GM18499 (cell line): ENCODE measurements at regions not wholly inside any gene's neighbourhood (a gene's known extent, or its start where the extent isn't known, plus 50 kb on each side); places are given as distances from the start of the nearest gene placed in this dataset.
A peak's percentile ranks its signal among the peaks of the same experiment; 100 is the strongest.
"Not testable (repeated sequence)": the region's sequence is repeated elsewhere in the genome, so short reads cannot be mapped to it uniquely, and the experiment has no call there.

ENCODE experiments used
- ATAC-seq: cut with Tn5 transposase; IDR thresholded peaks from one replicate; pipeline ENCODE4 v1.9.1; 2021; ENCODE audit warnings: moderate number of reproducible peaks; ENCODE audit not compliant: insufficient read depth, unreplicated experiment

DNA sequence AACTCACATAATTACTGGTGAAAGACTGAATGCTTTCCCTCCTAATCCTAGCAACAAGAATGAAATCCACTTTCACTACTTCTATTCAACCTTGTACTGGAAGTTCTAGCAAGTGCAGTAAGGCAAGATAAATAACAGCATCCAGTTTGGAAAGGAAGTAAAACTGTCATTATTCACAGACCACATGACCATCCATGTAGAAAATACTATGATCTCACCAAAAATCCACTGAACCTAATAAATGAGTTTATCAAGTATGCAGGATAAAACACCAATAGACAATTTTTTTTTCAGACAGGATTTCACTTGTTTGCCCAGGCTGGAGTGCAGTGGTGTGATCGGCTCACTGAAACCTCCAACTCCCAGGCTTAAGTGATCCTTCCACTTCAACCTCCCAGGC is 117.7 kb downstream of the TMEM167A start:
- ATAC-seq, result no peak

DNA sequence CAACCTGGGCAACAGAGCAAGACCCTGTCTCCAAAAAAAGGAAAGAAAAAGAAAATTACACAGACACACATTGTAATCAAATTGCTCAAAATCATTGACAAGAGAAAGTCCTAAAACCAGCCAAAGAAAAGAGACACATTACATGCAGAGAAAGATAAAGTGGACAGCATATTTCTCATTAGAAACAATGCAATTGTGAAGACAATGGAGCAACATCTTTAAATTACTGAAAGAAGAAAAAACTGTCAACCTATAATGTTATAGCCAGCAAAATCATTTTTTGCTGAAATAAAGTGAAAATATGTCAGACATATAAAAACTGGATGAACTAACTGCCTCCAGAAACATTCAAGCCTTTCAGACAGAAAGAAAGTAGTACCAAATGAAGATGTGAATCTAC is 120.6 kb downstream of the TMEM167A start:
- no peak for ATAC-seq

DNA sequence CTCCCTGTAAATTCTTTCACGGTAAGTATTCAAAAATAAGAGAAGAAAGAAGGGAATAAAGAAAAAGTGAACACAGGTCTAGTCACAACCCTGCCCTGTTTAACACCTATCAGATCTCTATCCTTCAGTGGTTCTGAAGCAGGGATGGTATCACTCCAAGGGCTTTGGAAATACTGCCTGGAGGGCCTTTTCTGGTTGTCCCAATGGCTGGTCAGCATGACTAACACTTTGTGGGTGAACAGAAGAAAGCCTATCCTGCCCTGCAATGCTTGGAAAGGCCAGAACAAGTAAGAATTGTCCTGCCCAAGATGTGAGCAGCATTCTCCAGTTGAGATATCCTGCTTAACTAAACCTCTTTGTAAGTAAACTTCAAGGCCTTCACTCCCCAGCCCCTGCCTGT is 124.9 kb downstream of the TMEM167A start:
- no peak for ATAC-seq

DNA sequence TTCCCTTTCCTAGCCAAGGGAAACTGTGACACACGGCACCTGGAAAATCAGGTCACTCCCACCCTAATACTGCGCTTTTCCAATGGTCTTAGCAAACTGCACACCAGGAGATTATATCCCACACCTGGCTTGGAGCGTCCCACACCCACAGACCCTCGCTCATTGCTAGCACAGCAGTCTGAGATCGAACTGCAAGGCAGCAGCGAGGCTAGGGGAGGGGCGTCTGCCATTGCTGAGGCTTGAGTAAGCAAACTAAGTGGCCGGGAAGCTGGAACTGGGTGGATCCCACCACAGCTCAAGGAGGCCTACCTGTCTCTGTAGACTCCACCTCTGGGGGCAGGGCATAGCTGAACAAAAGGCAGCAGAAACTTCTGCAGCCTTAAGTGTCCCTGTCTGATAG is 132.9 kb downstream of the TMEM167A start:
- ATAC-seq, result not testable (repeated sequence)

DNA sequence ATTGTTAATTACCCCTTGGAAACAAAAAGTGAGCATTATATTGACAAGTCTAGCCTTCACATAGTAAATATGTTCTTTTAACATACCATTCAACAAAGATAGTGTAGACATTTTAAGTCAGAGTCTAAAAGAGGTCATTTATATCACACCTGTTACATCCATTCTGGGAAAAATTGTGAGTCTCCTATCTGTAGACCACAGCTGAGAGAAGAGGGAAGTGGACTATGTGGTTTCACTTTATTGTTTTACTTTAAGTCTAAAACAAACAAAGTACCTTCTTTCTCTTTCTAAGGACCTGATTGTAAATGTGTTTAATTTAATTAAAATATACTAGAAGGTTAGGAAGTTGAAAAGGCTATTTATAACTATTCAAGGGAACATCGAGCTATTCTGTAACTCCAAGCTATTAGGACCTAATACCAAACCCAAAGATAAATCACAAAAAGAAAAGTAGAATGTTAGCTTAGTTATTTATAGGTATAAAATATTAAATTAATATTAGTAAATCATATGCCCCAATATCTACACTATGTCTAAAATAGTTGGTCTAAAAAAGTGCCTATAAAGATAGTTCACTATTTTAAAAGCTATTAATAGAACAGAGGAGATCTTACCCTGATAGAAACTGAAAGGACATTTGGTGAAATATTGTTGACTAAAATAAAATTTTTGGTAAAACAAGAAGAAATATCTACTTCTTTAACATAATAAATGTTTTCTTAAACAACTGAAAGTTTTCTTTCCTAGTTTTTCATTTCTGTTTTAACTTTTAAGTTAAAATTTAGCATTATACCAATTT is 134.9 kb downstream of the TMEM167A start:
- ATAC-seq, result no peak

DNA sequence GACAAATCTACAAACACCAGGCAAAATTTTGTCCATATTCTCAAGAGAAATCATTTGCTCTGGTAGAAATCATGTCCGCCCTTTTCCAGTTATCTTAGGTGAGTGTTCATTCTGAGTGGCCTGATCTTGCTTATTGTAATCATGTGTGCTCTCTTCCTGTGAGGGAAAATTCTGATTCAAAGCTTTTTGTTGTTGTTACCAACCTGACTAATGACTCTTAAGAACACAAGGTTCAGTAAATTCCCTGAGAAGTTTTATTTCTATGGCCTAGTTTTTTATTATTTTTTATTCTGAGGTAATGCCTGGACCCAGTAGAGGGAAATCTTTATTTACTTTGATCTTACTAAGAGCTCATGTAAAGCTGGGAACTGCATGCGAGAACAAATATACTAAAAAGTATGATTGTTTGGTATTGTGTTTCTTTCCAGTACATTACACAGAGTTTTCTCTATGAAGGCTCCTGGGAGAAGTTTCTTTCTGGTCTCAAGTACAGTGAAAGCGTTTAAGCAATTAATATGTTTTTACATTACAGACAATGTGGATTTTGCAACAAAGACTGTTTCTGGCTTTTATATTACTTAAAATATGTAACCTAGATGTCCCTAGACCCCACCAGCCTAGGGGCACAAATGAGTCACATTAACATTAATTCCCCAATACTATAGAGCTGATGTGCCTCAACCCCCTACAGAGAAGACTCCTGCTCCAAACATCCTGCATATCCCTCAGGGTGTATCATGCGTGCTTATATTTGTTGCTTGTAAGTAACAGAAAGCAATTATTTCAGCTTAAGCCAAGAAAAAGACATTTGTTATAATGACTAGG is 138.1 kb downstream of the TMEM167A start:
- no peak for ATAC-seq

DNA sequence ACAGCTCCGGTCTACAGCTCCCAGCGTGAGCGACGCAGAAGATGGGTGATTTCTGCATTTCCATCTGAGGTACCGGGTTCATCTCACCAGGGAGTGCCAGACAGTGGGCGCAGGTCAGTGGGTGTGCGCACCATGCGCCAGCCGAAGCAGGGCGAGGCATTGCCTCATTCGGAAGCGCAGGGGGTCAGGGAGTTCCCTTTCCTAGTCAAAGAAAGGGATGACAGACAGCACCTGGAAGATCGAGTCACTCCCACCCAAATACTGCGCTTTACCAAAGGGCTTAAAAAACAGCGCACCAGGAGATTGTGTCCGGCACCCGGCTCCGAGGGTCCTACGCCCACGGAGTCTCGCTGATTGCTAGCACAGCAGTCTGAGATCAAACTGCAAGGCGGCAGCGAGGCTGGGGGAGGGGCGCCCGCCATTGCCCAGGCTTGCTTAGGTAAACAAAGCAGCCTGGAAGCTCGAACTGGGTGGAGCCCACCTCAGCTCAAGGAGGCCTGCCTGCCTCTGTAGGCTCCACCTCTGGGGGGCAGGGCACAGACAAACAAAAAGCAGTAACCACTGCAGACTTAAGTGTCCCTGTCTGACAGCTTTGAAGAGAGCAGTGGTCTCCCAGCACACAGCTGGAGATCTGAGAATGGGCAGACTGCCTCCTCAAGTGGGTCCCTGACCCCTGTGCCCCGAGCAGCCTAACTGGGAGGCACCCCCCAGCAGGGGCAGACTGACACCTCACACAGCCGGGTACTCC is 144.5 kb downstream of the TMEM167A start:
- not testable (repeated sequence) for ATAC-seq

DNA sequence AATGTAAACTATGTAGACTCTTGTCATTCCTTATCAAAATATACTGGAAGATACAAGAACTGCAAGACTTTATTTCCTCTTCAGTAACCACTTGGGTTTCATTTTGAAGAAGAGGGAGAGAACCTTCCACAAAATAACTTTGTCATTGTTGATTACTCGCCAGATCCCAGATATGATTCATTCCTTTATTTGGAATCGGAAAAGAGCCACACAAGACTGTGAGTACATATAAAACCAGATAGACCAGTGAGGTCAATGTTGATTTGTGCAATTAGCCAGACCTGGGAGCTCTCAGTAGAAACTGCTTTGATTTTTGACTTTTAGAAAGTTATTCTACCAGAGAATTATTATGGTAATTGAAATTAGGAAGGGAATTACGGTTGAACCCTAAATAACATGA is 146.1 kb downstream of the TMEM167A start:
- no peak for ATAC-seq

DNA sequence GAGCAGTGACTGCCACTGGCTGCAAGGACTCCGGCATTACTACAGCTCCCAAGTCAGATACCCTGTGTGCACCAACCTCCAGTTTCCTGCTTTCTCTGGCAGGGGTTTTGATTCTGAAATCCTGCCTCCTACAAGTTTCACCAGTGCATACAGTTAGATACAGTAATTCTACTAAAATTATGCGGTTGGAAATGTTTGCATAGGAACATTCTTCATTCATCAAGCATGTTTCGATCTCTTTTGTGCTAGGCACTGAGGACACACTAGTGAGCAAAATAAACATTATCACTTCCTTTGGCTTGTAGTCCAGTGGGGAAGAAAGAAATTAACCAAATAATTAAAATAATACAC is 152.2 kb downstream of the TMEM167A start:
- no peak for ATAC-seq

DNA sequence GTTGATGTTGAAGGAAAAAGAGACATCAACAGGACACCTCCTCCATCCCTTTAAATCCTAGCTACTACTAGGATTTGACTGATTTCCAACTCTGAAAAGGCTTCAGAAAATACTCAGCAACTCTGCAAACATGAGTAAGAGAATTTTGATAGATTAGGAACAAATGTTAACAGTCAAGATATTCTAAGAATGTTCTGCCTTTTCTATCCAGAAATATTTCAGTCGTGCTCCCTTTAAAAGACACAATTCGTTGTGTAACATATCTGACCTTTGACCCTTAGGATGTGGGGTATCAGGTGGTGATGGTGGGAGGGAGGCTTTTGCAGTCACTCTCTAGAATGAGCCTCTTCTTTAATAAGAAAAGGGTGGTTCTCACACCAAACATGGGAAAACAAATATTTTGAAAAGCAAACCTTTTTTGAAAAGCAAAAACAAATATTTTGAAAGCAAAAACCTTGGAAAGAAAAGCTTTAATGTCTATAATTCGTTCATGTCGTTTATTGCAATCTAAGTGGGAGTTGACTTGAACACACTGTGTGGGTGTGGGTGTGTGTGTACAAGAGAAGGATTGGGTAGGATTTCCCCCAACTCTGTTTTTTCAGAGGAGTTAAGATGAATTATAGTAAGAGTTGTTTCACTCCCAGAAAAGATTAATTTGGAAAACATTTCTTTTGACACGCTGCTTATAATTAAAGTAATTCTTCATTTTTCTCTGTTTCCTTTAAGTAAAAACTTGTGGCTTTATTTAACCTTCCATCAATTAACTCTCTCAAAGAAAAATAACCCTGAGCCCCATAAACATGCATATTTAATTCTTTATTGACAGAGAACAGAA is 152.8 kb downstream of the TMEM167A start:
- ATAC-seq, result no peak

DNA sequence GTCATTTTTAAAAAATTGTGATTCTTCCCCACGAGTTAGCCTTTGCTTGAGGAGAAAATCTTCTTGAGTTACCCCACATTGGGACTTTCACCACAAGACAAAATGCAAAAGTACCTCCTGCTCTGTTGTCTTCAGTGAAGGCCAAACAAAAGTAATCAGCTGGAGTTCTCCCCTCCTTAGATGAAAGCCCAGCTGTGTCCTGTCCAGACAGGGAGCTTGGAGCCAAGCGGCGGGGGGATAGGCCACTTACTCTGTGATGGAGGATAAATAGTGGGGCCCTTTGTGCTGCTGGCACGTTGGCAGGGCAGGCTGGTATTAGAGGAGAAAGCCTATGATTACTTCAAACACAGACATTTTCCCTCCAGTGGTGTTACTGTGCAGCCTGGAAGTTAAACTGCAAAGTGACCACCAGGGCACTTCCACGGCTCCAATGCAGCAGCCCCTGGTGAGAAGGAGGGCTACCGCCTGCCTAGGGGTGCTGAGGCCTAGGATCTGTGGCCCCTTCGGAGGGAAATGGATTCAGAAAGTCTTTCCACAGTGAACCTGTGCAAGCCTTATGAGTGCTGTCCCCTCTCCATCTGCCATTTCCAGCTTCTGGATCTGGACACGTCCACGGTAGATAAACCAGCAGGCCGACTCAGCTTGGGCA is 155.0 kb downstream of the TMEM167A start:
- ATAC-seq, result no peak

DNA sequence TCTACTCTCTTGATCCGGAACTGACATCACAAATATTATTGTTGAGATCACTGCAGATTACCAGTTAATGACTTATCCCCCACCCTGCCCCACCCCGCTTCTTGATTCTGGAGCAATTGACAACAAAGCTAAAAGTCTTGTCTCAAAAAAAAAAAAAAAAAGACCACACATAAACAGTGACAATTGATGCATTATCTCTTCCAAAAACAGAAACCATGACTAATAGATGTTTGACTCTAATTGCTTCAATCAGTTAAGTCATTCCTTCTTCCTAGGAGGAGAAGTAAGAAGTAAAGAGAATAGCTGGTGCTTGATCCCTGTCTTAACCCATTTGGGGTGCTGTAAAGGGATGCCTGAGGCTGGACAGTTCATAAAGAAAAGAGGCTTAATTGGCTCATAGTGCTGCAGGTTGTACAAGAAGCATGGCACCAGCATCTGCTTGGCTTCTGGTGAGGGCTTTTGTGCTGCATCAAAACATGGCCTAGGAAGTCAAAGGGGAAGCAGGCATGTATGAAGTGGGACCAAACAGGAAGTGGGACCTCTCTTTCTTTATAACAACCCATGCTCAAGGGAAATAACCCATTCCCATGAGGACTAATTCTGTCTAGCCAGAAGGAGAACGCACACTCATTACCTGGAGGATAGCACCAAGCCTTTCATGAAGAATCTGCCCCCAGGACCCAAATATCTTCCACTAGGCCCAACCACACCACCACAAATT is 158.7 kb downstream of the TMEM167A start:
- no peak for ATAC-seq

DNA sequence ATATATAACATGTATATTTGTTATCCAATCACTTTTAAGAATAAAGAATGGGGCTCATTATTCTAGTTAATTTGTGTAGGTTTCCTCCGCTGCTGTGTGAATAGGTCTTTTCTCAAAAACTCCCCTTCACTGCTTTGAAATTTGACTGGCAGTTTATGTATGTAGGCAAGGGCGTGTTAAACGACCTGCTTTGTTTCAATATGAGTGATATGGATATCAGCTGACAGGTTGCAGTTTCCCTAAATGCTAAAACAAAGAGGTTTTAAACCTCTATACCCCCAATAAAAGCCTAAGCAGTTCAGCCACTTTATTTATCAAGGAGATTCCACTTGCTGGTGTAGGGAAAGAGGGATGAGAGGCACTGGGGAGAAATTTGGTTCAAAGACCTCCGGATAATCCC is 159.6 kb downstream of the TMEM167A start:
- ATAC-seq, result peak; percentile 74

DNA sequence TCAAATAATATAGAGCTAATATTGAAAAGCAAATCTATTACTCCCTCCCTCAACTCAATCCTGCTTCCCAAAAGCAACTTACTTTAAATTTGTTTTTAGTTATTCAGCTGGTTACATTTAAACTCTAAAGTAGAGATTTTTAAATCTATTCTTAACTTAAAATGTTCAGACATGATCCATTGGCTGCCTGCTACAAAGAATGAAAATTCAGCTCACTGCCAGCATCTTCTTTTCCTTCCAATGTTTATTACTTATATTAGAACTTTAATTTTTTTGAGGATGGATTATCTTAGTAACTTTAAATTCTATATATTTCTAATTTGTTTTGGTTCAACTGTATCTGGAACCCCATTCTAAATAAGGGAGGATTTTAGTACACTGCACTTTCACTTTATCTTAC is 163.2 kb downstream of the TMEM167A start:
- ATAC-seq, result no peak

DNA sequence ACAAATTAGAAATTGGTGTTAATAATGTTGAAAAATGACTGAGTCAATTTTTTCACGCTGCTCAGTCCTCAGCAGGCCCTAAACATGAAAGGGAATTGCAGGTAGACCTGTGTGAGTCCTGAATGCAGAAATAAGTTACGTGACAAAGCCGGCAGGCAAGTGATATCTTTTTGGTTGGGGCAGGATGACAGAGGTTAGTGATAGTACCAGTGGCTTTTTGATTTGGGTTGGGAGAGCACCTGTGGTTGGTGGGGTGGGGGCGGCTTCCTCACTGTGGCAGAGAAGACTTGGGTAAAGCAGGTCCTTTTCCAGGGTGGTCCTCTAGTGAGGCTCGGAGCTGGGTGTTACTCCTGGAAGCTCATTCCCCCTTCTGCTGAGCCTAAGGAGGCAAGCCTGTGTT is 164.7 kb downstream of the TMEM167A start:
- ATAC-seq, result no peak

DNA sequence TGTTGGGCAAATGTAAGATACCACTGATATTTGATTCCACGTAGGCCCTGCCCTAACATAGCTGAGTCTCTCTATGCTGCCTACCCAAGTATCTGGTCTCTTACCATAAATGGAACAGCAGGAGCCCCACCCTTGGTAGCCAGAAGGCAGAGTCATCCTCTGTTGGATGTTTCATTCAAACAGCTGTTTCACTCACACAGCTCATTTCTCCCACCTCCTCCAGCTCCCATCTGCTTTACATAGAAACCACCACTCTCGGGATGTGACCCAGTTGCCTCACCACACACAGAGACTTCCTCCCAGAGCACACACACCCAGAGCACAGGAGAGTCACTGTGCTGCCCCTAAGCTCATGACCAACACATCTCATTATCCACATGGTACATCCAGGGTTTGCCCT is 165.3 kb downstream of the TMEM167A start:
- no peak for ATAC-seq

DNA sequence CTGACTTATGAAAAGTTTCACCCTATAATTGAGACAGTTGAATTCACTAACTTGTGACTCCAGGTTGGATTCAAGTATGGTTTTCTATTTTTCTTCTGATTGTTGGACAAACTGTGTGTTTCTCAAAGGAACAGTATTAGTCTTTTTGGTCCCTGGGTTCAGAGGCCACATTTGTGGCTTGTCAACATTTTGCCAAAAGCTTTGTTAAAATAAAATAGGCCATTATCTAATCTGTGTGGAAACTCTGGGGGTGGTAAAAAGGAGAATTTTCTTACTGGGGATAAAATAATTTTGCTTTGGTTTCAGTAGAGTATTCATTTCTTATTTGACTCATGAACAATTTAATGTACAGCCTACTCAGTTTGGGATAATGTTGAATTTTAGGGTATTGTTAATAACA is 166.3 kb downstream of the TMEM167A start:
- ATAC-seq, result no peak

DNA sequence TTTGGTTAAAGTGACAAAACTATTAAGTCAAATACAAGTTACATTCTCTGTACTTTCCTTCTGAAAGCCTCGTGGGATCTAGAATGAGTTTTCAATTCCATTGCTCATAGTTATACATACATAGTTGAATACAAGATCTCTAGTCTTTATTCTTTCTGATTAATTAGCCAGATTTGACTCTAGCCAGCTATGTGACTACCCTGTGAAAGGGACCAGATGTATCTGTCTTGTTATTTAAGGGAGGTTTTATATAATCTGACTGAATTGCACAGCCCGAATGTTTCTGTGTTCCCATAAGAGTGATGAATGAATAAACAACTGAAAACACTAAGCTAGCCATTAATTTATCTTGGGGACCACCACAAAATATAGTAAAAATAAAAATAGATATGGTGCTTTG is 166.7 kb downstream of the TMEM167A start:
- ATAC-seq, result no peak

DNA sequence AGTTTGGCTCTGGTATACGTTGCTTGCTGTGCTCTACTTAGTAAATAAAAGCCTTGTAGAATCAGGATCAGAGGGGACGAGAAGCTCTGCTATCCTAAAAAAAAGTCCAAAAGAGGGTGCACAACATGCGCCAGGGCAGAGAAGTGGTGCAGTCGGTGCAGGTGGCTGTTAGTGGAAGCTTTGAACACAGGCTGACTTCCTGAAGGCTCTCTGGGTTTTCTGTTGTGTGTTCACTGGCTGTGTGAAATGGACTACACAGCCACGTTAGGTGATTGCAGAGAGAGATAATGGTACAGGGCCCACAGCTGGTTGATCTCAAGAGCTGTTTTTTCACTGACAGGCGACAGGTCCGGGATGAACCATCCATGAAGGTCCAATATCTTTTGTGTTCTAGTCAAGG is 167.4 kb downstream of the TMEM167A start:
- no peak for ATAC-seq
